T-helper 9 cell (primary cell): ENCODE measurements at regions not wholly inside any gene's neighbourhood (a gene's known extent, or its start where the extent isn't known, plus 50 kb on each side); places are given as distances from the start of the nearest gene placed in this dataset.

Source experiments
- DNase-seq: peaks from one replicate; pipeline ENCODE4 v3.0.0-alpha.2; 2020

GRCh38 chr5:40384782-40385390 lies 294.8 kb upstream of the PTGER4 start:
- DNase-seq: no peak

- no peak for DNase-seq
These were observed 295.7 kb upstream of the PTGER4 start for GRCh38 chr5:40383749-40384651.

GRCh38 chr5:40381676-40382363 lies 297.9 kb upstream of the PTGER4 start:
- DNase-seq: no peak

- no peak for DNase-seq
These were observed 298.7 kb upstream of the PTGER4 start for GRCh38 chr5:40381016-40381415.

GRCh38 chr5:40378396-40379177 lies 301.1 kb upstream of the PTGER4 start:
- DNase-seq: no peak

GRCh38 chr5:40376566-40376965 lies 303.1 kb upstream of the PTGER4 start:
- no peak for DNase-seq

- no peak for DNase-seq
These were observed 304.9 kb upstream of the PTGER4 start for GRCh38 chr5:40374853-40375252.

- no peak for DNase-seq
These were observed 311.5 kb upstream of the PTGER4 start for GRCh38 chr5:40368200-40368599.

- no peak for DNase-seq
These were observed 312.5 kb upstream of the PTGER4 start for GRCh38 chr5:40367255-40367654.

GRCh38 chr5:40365342-40366330 lies 314.1 kb upstream of the PTGER4 start:
- DNase-seq: no peak

GRCh38 chr5:40364441-40364840 lies 315.3 kb upstream of the PTGER4 start:
- DNase-seq: no peak

- no peak for DNase-seq
These were observed 318.3 kb upstream of the PTGER4 start for GRCh38 chr5:40361378-40361777.

GRCh38 chr5:40360685-40361084 lies 319.0 kb upstream of the PTGER4 start:
- no peak for DNase-seq

GRCh38 chr5:40359832-40360231 lies 319.9 kb upstream of the PTGER4 start:
- DNase-seq: no peak

- DNase-seq: no peak
These were observed 320.6 kb upstream of the PTGER4 start for GRCh38 chr5:40359093-40359492.

- DNase-seq: no peak
These were observed 323.5 kb upstream of the PTGER4 start for GRCh38 chr5:40356248-40356647.

GRCh38 chr5:40355846-40356245 lies 323.9 kb upstream of the PTGER4 start:
- DNase-seq: no peak

- no peak for DNase-seq
These were observed 324.5 kb upstream of the PTGER4 start for GRCh38 chr5:40355181-40355580.

- DNase-seq: no peak
These were observed 325.5 kb upstream of the PTGER4 start for GRCh38 chr5:40354171-40354570.

GRCh38 chr5:40353442-40353841 lies 326.3 kb upstream of the PTGER4 start:
- DNase-seq: no peak

- DNase-seq: no peak
These were observed 331.6 kb upstream of the PTGER4 start for GRCh38 chr5:40347981-40348725.
